GM13976 (cell line): ENCODE measurements at regions not wholly inside any gene's neighbourhood (a gene's known extent, or its start where the extent isn't known, plus 50 kb on each side); places are given as distances from the start of the nearest gene placed in this dataset.

Experiments used
- DNase-seq: peaks from one replicate; pipeline ENCODE4 v3.0.0; 2012; ENCODE audit warnings: low spot score
- in situ Hi-C: fragments of 300-500 bp; cut with MboI; formaldehyde crosslinking; loops from one replicate; pipeline ENCODE4 v1.12.0; 2022; ENCODE audit warnings: low sequenced_read_pairs, mixed read lengths, inconsistent platforms; ENCODE audit not compliant: unreplicated experiment
- TF ChIP-seq, protein P1 (sequence below): IDR thresholded peaks from 2 replicates; pipeline ENCODE4 v1.5.1; 2012; ENCODE audit warnings: borderline replicate concordance, mild to moderate bottlenecking; ENCODE audit not compliant: insufficient read depth; ENCODE audit errors: extremely low read depth, missing control alignments, control extremely low read depth

GRCh38 chr18:40832362-40832761 lies 1122.7 kb upstream of the PIK3C3 start:
- no peak for DNase-seq
- in situ Hi-C loops, result no loop called here
- TF ChIP-seq, protein P1, sequence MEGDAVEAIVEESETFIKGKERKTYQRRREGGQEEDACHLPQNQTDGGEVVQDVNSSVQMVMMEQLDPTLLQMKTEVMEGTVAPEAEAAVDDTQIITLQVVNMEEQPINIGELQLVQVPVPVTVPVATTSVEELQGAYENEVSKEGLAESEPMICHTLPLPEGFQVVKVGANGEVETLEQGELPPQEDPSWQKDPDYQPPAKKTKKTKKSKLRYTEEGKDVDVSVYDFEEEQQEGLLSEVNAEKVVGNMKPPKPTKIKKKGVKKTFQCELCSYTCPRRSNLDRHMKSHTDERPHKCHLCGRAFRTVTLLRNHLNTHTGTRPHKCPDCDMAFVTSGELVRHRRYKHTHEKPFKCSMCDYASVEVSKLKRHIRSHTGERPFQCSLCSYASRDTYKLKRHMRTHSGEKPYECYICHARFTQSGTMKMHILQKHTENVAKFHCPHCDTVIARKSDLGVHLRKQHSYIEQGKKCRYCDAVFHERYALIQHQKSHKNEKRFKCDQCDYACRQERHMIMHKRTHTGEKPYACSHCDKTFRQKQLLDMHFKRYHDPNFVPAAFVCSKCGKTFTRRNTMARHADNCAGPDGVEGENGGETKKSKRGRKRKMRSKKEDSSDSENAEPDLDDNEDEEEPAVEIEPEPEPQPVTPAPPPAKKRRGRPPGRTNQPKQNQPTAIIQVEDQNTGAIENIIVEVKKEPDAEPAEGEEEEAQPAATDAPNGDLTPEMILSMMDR, result no peak

DNA sequence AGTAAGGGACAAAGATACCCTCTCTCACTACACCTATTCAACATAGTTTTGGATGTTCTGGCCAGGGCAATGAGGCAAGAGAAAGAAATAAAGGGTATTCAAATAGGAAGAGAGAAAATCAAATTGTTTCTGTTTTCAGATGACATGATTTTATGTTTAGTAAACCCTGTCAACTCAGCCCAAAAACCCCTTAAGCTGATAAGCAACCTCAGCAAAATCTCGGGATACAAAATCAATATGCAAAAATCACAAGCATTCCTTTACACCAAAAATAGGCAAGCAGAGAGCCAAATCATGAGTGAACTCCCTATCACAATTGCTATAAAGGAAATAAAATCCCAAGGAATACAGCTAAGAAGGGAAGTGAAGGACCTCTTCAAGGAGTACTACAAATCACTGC lies 1130.7 kb upstream of the PIK3C3 start:
- DNase-seq, result no peak
- TF ChIP-seq, protein P1, result no peak
- in situ Hi-C loops, result no loop called here

DNA sequence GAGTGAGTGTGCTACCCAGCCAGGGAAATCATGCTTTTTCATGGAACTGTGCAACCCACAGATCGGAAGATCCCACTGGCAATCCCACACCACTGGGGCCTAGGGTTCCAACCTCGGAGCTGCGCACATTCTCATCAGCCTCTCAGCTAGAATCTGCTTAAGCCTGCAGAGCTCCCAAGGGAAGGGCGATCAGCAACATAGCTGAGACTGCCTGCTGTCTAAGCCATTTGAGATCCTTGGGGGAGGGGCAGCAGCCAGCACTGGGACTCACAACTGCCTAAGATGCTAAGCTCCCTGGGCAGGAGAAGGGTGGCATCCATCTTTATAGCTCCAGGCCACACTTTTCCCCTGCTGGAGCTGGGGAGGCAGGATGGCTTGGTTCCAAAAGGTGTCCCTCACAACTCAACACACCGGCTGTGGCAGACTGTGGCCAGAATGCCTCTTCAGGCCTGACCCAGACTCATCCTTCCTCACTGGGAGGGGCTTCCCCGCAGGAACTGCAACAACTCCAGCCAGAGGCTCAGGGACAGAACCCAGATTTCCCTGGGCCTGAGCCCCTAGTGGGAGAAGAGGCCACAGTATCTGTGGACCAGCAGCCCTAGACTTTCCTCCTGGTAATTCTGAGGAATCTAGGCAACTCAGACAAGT lies 1133.3 kb upstream of the PIK3C3 start:
- DNase-seq, result no peak
- in situ Hi-C loops, result no loop called here
- TF ChIP-seq, protein P1, result no peak

DNA sequence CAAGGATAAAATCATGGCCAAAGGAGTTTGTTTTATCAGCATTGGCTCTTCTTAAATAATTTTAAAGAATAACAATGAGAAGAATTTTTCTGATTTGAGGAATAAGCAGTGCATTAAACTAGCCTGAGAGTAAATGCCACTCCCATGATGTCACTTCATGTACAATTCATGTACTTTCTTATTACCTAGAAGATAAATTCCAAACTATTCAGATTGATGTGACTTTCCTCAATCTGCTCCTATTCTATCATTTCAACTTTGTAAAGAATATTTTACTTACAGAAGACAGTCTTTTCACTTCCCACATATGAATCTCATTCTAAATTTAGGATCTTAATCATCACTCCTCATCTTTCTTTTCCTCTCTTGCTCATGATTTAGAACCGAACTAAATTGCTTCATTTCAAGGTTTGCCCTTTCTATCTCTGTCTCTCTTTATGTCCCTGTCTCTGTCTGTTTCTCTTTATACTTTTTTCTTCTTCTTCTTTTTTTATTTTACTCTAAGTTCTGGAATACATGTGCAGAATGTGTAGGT lies 1142.0 kb upstream of the PIK3C3 start:
- in situ Hi-C loops, result no loop called here
- DNase-seq, result no peak

DNA sequence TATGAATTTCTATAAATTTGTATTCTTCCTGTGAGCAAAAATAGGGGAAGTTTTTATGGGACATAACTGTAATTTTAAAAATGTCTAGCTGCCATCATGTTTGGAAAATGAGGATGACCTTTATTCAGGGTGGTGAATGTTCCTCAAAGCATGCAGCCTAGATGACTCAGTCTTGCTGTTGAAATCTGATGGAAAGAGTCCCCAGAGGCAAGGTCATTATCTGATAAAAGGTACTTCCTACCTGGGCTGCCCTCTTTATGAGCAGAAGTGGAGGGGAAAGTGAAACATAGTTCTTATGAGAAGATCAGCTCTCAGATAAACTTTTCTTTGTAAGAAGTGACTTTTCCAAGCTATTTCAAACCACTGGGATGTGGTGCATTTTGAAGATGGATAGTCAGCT lies 1144.7 kb upstream of the PIK3C3 start:
- in situ Hi-C loops, result no loop called here
- no peak for DNase-seq
- TF ChIP-seq, protein P1, result no peak

More for the DNA sequence above, 1142.0 kb upstream of the PIK3C3 start:
- TF ChIP-seq, protein P1, result no peak

DNA sequence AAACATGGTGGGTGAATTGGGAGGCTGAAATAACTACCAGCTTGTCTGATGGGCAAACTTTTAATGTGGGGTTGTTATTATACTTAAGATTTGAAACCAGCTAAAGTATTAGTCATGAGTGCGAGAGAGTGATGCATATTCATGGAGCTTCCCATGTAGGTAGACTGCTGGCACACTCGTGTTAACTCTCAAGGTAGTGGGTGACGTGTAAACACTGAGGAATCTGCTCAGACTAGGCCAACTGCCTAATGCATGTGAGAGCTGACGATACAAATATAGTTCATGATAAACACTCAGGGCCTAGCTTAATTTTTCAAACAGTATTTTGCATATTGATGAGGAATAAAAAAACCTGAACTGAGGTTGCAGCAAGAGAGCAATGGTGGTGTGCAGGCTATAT lies 1165.7 kb upstream of the PIK3C3 start:
- DNase-seq, result no peak
- in situ Hi-C loops, result no loop called here
- TF ChIP-seq, protein P1, result no peak
